ENCODE measurements at regions not wholly inside any gene's neighbourhood (a gene's known extent, or its start where the extent isn't known, plus 50 kb on each side); places are given as distances from the start of the nearest gene placed in this dataset.

DNA sequence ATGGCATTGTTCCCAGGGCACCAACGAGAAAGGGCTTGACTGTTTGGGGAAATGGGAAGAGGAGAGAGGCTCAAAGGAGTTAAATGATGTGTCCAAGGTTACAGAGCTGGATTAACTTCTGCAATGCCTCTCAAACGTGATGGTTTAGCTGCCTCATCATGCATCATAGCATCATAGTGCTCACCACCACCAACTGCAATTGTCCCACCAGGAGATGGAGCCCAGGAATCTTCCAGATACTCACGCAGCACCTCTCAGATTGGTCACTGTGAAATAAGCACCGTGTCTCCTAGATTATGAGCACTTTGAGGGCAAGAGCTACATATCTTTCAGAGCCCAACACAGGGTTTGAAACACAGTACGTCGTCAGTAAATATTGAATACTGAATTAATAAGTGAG lies 69.2 kb downstream of the PRSS23 start:
- Histone ChIP-seq H3K4me3 (ENCODE audit: low read length) (no peak overlapping the region), H3K27me3 (replicated peaks; ENCODE audit: insufficient read depth, low read length) (no peaks in the 10 kb centered on the region), H3K4me1 (ENCODE audit: low read length) (no peaks in the 10 kb centered on the region), H3K4me2 (ENCODE audit: low read depth, low read length) (no peak overlapping the region), H3F3A (ENCODE audit: insufficient read depth, low read length) (no peaks in the 10 kb centered on the region), H3K9ac (ENCODE audit: low read length) (no peak overlapping the region), H3K9me2 (replicated peaks; ENCODE audit: insufficient read depth, low read length) (no peaks in the 10 kb centered on the region), H3K27ac (ENCODE audit: low read length) (no peak overlapping the region), H3K9me3 (replicated peaks; ENCODE audit: insufficient read depth, low read length) (no peaks in the 10 kb centered on the region), H4K20me1 (ENCODE audit: insufficient read depth, low read length) (no peaks in the 10 kb centered on the region), H3K79me2 (ENCODE audit: low read length) (no peaks in the 10 kb centered on the region), H3K36me3 (replicated peaks; ENCODE audit: insufficient read depth, low read length) (no peaks in the 10 kb centered on the region), H2AFZ (ENCODE audit: low read length) (no peak overlapping the region)
- no peak for DNase-seq
- TF ChIP-seq, protein P1, sequence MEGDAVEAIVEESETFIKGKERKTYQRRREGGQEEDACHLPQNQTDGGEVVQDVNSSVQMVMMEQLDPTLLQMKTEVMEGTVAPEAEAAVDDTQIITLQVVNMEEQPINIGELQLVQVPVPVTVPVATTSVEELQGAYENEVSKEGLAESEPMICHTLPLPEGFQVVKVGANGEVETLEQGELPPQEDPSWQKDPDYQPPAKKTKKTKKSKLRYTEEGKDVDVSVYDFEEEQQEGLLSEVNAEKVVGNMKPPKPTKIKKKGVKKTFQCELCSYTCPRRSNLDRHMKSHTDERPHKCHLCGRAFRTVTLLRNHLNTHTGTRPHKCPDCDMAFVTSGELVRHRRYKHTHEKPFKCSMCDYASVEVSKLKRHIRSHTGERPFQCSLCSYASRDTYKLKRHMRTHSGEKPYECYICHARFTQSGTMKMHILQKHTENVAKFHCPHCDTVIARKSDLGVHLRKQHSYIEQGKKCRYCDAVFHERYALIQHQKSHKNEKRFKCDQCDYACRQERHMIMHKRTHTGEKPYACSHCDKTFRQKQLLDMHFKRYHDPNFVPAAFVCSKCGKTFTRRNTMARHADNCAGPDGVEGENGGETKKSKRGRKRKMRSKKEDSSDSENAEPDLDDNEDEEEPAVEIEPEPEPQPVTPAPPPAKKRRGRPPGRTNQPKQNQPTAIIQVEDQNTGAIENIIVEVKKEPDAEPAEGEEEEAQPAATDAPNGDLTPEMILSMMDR (IDR thresholded peaks at IDR 0.05; ENCODE audit: low read length): no peak
- TF ChIP-seq EZH2 (optimal IDR thresholded peaks at IDR 0.05; ENCODE audit: low read depth, low read length): no peak
- TF ChIP-seq EZH2phosphoT487 (IDR thresholded peaks at IDR 0.05; ENCODE audit: low read length): no peak

DNA sequence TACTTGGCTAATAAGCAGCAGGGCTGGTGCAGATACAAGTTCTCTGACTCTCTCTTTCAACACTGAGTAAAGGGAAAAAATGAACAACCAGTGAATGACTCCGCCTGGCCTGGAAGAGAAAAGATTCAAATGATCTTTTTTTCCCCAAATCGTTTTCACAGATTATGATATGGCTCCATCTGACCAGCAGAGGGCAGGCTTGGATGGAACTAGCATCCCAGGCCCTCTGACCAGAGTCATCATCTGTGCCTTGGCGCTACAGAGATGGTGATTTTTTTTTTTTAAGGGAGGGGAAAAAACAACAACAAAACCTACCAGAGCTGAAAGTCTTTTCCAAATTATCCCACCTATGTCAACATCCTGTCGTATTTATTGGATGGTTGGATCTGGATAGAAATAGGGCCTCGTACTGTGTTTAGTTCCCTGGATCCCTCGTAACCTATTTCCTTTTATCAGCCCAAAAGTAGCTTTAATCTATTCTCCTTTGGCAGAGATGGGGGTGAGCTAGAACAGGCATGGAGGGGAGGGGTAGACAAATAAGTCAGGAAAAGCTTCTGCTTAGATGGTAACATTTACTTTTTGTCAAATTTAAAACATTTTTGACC lies 69.7 kb downstream of the PRSS23 start:
- Histone ChIP-seq H3K4me3 (ENCODE audit: low read length) (no peak overlapping the region), H3K27ac (ENCODE audit: low read length) (no peak overlapping the region), H4K20me1 (ENCODE audit: insufficient read depth, low read length) (no peaks in the 10 kb centered on the region), H3K9me2 (replicated peaks; ENCODE audit: insufficient read depth, low read length) (no peaks in the 10 kb centered on the region), H3K4me2 (ENCODE audit: low read depth, low read length) (no peak overlapping the region), H3F3A (ENCODE audit: insufficient read depth, low read length) (no peaks in the 10 kb centered on the region), H2AFZ (ENCODE audit: low read length) (no peak overlapping the region), H3K4me1 (ENCODE audit: low read length) (no peaks in the 10 kb centered on the region), H3K79me2 (ENCODE audit: low read length) (no peaks in the 10 kb centered on the region), H3K9me3 (replicated peaks; ENCODE audit: insufficient read depth, low read length) (no peaks in the 10 kb centered on the region), H3K36me3 (replicated peaks; ENCODE audit: insufficient read depth, low read length) (no peaks in the 10 kb centered on the region), H3K27me3 (replicated peaks; ENCODE audit: insufficient read depth, low read length) (no peaks in the 10 kb centered on the region), H3K9ac (ENCODE audit: low read length) (no peak overlapping the region)
- TF ChIP-seq EZH2 (optimal IDR thresholded peaks at IDR 0.05; ENCODE audit: low read depth, low read length) (no peak), EZH2phosphoT487 (IDR thresholded peaks at IDR 0.05; ENCODE audit: low read length) (no peak)
- TF ChIP-seq, protein P1 (IDR thresholded peaks at IDR 0.05; ENCODE audit: low read length): peak; percentile 79
- peak; percentile 65 for DNase-seq

DNA sequence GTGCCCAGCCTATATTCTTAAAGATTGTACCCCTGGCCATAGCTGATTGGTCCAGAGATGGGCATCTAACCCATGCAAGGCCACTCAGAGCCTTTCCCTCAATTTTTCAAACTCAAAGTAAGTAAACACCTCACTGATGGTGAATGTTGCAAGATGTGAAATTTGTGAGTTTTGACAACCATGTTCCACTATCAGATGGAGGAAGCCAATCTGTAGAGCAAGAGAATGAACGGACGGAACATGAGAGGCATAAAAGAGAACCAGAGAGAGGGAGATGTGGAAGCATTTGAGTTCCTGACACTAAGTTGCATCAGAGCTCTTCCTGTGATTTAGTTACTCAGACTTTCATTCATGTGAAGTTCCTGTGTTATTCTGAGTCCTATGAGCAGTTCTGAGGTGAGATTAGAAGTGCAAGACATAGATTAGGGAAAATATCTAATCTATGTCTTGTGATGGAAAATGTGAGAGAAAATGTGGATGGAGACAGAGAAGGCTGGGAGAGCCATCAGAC lies 73.3 kb downstream of the PRSS23 start:
- no peak overlapping the region for H3K9ac ChIP-seq (ENCODE audit: low read length)
- H2AFZ ChIP-seq (ENCODE audit: low read length): no peak overlapping the region
- H3K36me3 ChIP-seq (replicated peaks; ENCODE audit: insufficient read depth, low read length): no peaks in the 10 kb centered on the region
- H3K9me3 ChIP-seq (replicated peaks; ENCODE audit: insufficient read depth, low read length): no peaks in the 10 kb centered on the region
- no peak for DNase-seq
- H3K4me3 ChIP-seq (ENCODE audit: low read length): no peak overlapping the region
- H3K27me3 ChIP-seq (replicated peaks; ENCODE audit: insufficient read depth, low read length): no peaks in the 10 kb centered on the region
- no peaks in the 10 kb centered on the region for H3K9me2 ChIP-seq (replicated peaks; ENCODE audit: insufficient read depth, low read length)
- H4K20me1 ChIP-seq (ENCODE audit: insufficient read depth, low read length): no peaks in the 10 kb centered on the region
- no peak overlapping the region for H3K27ac ChIP-seq (ENCODE audit: low read length)
- no peaks in the 10 kb centered on the region for H3K4me1 ChIP-seq (ENCODE audit: low read length)
- TF ChIP-seq EZH2 (optimal IDR thresholded peaks at IDR 0.05; ENCODE audit: low read depth, low read length): no peak
- TF ChIP-seq, protein P1 (IDR thresholded peaks at IDR 0.05; ENCODE audit: low read length): no peak
- TF ChIP-seq EZH2phosphoT487 (IDR thresholded peaks at IDR 0.05; ENCODE audit: low read length): no peak
- H3F3A ChIP-seq (ENCODE audit: insufficient read depth, low read length): no peaks in the 10 kb centered on the region
- no peak overlapping the region for H3K4me2 ChIP-seq (ENCODE audit: low read depth, low read length)
- H3K79me2 ChIP-seq (ENCODE audit: low read length): no peaks in the 10 kb centered on the region

Measured in MM.1S (cell line).